ENCODE measurements at regions not wholly inside any gene's neighbourhood (a gene's known extent, or its start where the extent isn't known, plus 50 kb on each side); places are given as distances from the start of the nearest gene placed in this dataset.

GRCh38 chr5:115736004-115736689, 80.3 kb downstream of the CDO1 start:
- intact Hi-C loops (cut with DNase I; ENCODE audit: low total_unique reads) = no loop called here

GRCh38 chr5:115735108-115735998, 81.1 kb downstream of the CDO1 start:
- H3K27me3 ChIP-seq = no peaks in the 10 kb centered on the region
- TF ChIP-seq CTCF (IDR thresholded peaks at IDR 0.05) = no peak
- TF ChIP-seq POLR2A (IDR thresholded peaks at IDR 0.05) = no peak
- H3K36me3 ChIP-seq = no peaks in the 10 kb centered on the region
- DNase-seq = no peak
- H3K9me3 ChIP-seq = no peaks in the 10 kb centered on the region
- H3K4me1 ChIP-seq = no peaks in the 10 kb centered on the region
- no peak overlapping the region for H3K27ac ChIP-seq
- H3K4me3 ChIP-seq = no peak overlapping the region
- intact Hi-C loops (cut with DNase I; ENCODE audit: low total_unique reads) = no loop called here

More at GRCh38 chr5:115736004-115736689, 80.3 kb downstream of the CDO1 start:
- TF ChIP-seq CTCF (IDR thresholded peaks at IDR 0.05) (no peak), POLR2A (IDR thresholded peaks at IDR 0.05) (no peak)
- no peak overlapping the region for H3K4me3 ChIP-seq
- DNase-seq = no peak
- H3K27me3 ChIP-seq = no peaks in the 10 kb centered on the region
- H3K4me1 ChIP-seq = no peaks in the 10 kb centered on the region
- H3K36me3 ChIP-seq = no peaks in the 10 kb centered on the region
- no peak overlapping the region for H3K27ac ChIP-seq
- H3K9me3 ChIP-seq = no peaks in the 10 kb centered on the region

- intact Hi-C loops (cut with DNase I; ENCODE audit: low total_unique reads) = no loop called here
- Histone ChIP-seq H3K27ac (no peak overlapping the region), H3K4me3 (no peak overlapping the region), H3K36me3 (no peaks in the 10 kb centered on the region), H3K9me3 (no peaks in the 10 kb centered on the region), H3K4me1 (no peaks in the 10 kb centered on the region), H3K27me3 (no peaks in the 10 kb centered on the region)
- DNase-seq = no peak
- TF ChIP-seq CTCF (IDR thresholded peaks at IDR 0.05) = no peak
- TF ChIP-seq POLR2A (IDR thresholded peaks at IDR 0.05) = no peak
Measured at GRCh38 chr5:115733607-115734006, 82.9 kb downstream of the CDO1 start.

- intact Hi-C loops (cut with DNase I; ENCODE audit: low total_unique reads) = no loop called here
- TF ChIP-seq POLR2A (IDR thresholded peaks at IDR 0.05) (no peak), CTCF (IDR thresholded peaks at IDR 0.05) (no peak)
Measured at GRCh38 chr5:115732026-115732425, 84.4 kb downstream of the CDO1 start.

GRCh38 chr5:115725522-115725921, 90.9 kb downstream of the CDO1 start:
- no peak overlapping the region for H3K4me3 ChIP-seq
- TF ChIP-seq POLR2A (IDR thresholded peaks at IDR 0.05) (no peak), CTCF (IDR thresholded peaks at IDR 0.05) (no peak)
- intact Hi-C loops (cut with DNase I; ENCODE audit: low total_unique reads) = no loop called here
- no peak overlapping the region for H3K27ac ChIP-seq
- H3K9me3 ChIP-seq = no peaks in the 10 kb centered on the region
- DNase-seq = no peak
- H3K27me3 ChIP-seq = no peaks in the 10 kb centered on the region
- H3K4me1 ChIP-seq = no peaks in the 10 kb centered on the region
- H3K36me3 ChIP-seq = no peaks in the 10 kb centered on the region

More at GRCh38 chr5:115732026-115732425, 84.4 kb downstream of the CDO1 start:
- no peaks in the 10 kb centered on the region for H3K36me3 ChIP-seq
- H3K9me3 ChIP-seq = no peaks in the 10 kb centered on the region
- no peaks in the 10 kb centered on the region for H3K4me1 ChIP-seq
- H3K4me3 ChIP-seq = no peak overlapping the region
- DNase-seq = no peak
- H3K27me3 ChIP-seq = no peaks in the 10 kb centered on the region
- no peak overlapping the region for H3K27ac ChIP-seq

All from uterus (tissue), 3 donors.